ENCODE measurements at regions not wholly inside any gene's neighbourhood (a gene's known extent, or its start where the extent isn't known, plus 50 kb on each side); places are given as distances from the start of the nearest gene placed in this dataset.

- H3K9me3 Mint-ChIP-seq, result no peaks in the 10 kb centered on the region
- no peak for DNase-seq
- H3K36me3 ChIP-seq (replicated peaks in 1 of 2; ENCODE audit: control insufficient read depth in 1 of 2, insufficient read depth in 2 of 2, low read length in 2 of 2), result no peaks in the 10 kb centered on the region
- no peak overlapping the region for H3K27ac ChIP-seq (ENCODE audit: low read depth in 1 of 2, low read length in 2 of 2)
- peaks cover 0 to 2% (median 0%) of the 10 kb centered on the region in 3 donors for H3K27me3 Mint-ChIP-seq (ENCODE audit: low read depth in 3 of 3)
- no peak overlapping the region for H3K4me3 ChIP-seq (replicated peaks in 1 of 3; ENCODE audit: low read depth in 2 of 3, low read length in 3 of 3)
- no peak overlapping the region for H3K4me2 ChIP-seq (replicated peaks; ENCODE audit: extremely low read depth, low read length, poor library complexity, severe bottlenecking)
- H3K79me2 ChIP-seq (ENCODE audit: insufficient read depth, low read length), result no peaks in the 10 kb centered on the region
- no peak overlapping the region for H3K9ac ChIP-seq (ENCODE audit: insufficient read depth, low read length, poor library complexity, severe bottlenecking)
- H3K9me3 ChIP-seq (replicated peaks in 1 of 2; ENCODE audit: control insufficient read depth in 1 of 2, insufficient read depth in 1 of 2, low read length in 2 of 2), result no peaks in the 10 kb centered on the region
- H2AFZ ChIP-seq (ENCODE audit: insufficient read depth, low read depth, low read length, poor library complexity, severe bottlenecking), result no peak overlapping the region
- intact Hi-C loops (cut with micrococcal nuclease), result no loop called here
- H4K20me1 ChIP-seq (ENCODE audit: insufficient read depth, low read length), result no peaks in the 10 kb centered on the region
- no peaks in the 10 kb centered on the region for H3K36me3 Mint-ChIP-seq
- H3K27me3 ChIP-seq (ENCODE audit: control insufficient read depth in 2 of 2, insufficient read depth in 2 of 2, low read length in 2 of 2), result no peaks in the 10 kb centered on the region
- no peaks in the 10 kb centered on the region for H3K4me1 ChIP-seq (ENCODE audit: control insufficient read depth in 1 of 2, insufficient read depth in 2 of 2, low read length in 2 of 2)
- no peak overlapping the region for H3K4me3 Mint-ChIP-seq
- no peaks in the 10 kb centered on the region for H3K4me1 Mint-ChIP-seq
- no peak overlapping the region for H3K27ac Mint-ChIP-seq
- 100% methylated on average over 1 of the region's 5 CpGs for WGBS (ENCODE audit: insufficient coverage)
- TF ChIP-seq, protein P1, sequence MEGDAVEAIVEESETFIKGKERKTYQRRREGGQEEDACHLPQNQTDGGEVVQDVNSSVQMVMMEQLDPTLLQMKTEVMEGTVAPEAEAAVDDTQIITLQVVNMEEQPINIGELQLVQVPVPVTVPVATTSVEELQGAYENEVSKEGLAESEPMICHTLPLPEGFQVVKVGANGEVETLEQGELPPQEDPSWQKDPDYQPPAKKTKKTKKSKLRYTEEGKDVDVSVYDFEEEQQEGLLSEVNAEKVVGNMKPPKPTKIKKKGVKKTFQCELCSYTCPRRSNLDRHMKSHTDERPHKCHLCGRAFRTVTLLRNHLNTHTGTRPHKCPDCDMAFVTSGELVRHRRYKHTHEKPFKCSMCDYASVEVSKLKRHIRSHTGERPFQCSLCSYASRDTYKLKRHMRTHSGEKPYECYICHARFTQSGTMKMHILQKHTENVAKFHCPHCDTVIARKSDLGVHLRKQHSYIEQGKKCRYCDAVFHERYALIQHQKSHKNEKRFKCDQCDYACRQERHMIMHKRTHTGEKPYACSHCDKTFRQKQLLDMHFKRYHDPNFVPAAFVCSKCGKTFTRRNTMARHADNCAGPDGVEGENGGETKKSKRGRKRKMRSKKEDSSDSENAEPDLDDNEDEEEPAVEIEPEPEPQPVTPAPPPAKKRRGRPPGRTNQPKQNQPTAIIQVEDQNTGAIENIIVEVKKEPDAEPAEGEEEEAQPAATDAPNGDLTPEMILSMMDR (IDR thresholded peaks at IDR 0.05), result no peak
These were observed 116.0 kb downstream of the TRMT11 start for GRCh38 chr6:126102358-126102757.

- H3K4me3 Mint-ChIP-seq, result no peak overlapping the region
- no peaks in the 10 kb centered on the region for H3K4me1 Mint-ChIP-seq
- TF ChIP-seq, protein P1 (IDR thresholded peaks at IDR 0.05), result no peak
- no peaks in the 10 kb centered on the region for H3K9me3 ChIP-seq (replicated peaks in 1 of 2; ENCODE audit: control insufficient read depth in 1 of 2, insufficient read depth in 1 of 2, low read length in 2 of 2)
- H2AFZ ChIP-seq (ENCODE audit: insufficient read depth, low read depth, low read length, poor library complexity, severe bottlenecking), result no peak overlapping the region
- no peak overlapping the region for H3K27ac ChIP-seq (ENCODE audit: low read depth in 1 of 2, low read length in 2 of 2)
- no peak overlapping the region for H3K4me2 ChIP-seq (replicated peaks; ENCODE audit: extremely low read depth, low read length, poor library complexity, severe bottlenecking)
- H3K79me2 ChIP-seq (ENCODE audit: insufficient read depth, low read length), result no peaks in the 10 kb centered on the region
- intact Hi-C loops (cut with micrococcal nuclease), result no loop called here
- H4K20me1 ChIP-seq (ENCODE audit: insufficient read depth, low read length), result no peaks in the 10 kb centered on the region
- peak overlapping the region in 1 of 7 donors; percentile 43 for H3K27ac Mint-ChIP-seq
- no peaks in the 10 kb centered on the region for H3K27me3 ChIP-seq (ENCODE audit: control insufficient read depth in 2 of 2, insufficient read depth in 2 of 2, low read length in 2 of 2)
- H3K36me3 Mint-ChIP-seq, result no peaks in the 10 kb centered on the region
- no peak for DNase-seq
- WGBS (ENCODE audit: insufficient coverage), result 100% methylated on average over 3 of the region's 3 CpGs
- no peak overlapping the region for H3K4me3 ChIP-seq (replicated peaks in 1 of 3; ENCODE audit: low read depth in 2 of 3, low read length in 3 of 3)
- no peaks in the 10 kb centered on the region for H3K36me3 ChIP-seq (replicated peaks in 1 of 2; ENCODE audit: control insufficient read depth in 1 of 2, insufficient read depth in 2 of 2, low read length in 2 of 2)
- no peak overlapping the region for H3K9ac ChIP-seq (ENCODE audit: insufficient read depth, low read length, poor library complexity, severe bottlenecking)
- H3K27me3 Mint-ChIP-seq (ENCODE audit: low read depth in 3 of 3), result peaks cover 0 to 2% (median 0%) of the 10 kb centered on the region in 3 donors
- no peaks in the 10 kb centered on the region for H3K4me1 ChIP-seq (ENCODE audit: control insufficient read depth in 1 of 2, insufficient read depth in 2 of 2, low read length in 2 of 2)
- no peaks in the 10 kb centered on the region for H3K9me3 Mint-ChIP-seq
These were observed 117.7 kb downstream of the TRMT11 start for GRCh38 chr6:126103993-126104392.
